SK-N-SH treated with all-trans-retinoic acid at 6 μM for 48 hours (cell line): ENCODE measurements at regions not wholly inside any gene's neighbourhood (a gene's known extent, or its start where the extent isn't known, plus 50 kb on each side); places are given as distances from the start of the nearest gene placed in this dataset.

Source experiments
- OSR1 ChIP-seq: fragments of 250-450 bp; sonication (Bioruptor Pico); IDR thresholded peaks from 2 replicates; pipeline ENCODE4 v1.8.0; 2022; ENCODE audit warnings: moderate library complexity, mild to moderate bottlenecking, inconsistent platforms
- PATZ1 ChIP-seq: fragments of 250-450 bp; sonication (Bioruptor Pico); IDR thresholded peaks from 2 replicates; pipeline ENCODE4 v1.8.0; 2020; ENCODE audit warnings: mild to moderate bottlenecking, moderate library complexity, borderline replicate concordance
- RARB ChIP-seq: fragments of 250-450 bp; sonication (Bioruptor Pico); IDR thresholded peaks from 2 replicates; pipeline ENCODE4 v1.8.0; 2021; ENCODE audit warnings: mild to moderate bottlenecking, moderate library complexity
- SNAI2 ChIP-seq: fragments of 250-450 bp; sonication (Bioruptor Pico); IDR thresholded peaks from 2 replicates; pipeline ENCODE4 v1.5.0; 2020; ENCODE audit warnings: mild to moderate bottlenecking, moderate library complexity
- ZFP3 ChIP-seq: fragments of 250-450 bp; sonication (Bioruptor Pico); IDR thresholded peaks from 2 replicates; pipeline ENCODE4 v1.5.0; 2020; ENCODE audit warnings: mild to moderate bottlenecking, moderate library complexity
- ZNF8 ChIP-seq: fragments of 450-650 bp; formaldehyde crosslinking; IDR thresholded peaks from 2 replicates; pipeline ENCODE4 v1.5.0; 2020; ENCODE audit warnings: mild to moderate bottlenecking, moderate library complexity

- no peak for TF ChIP-seq ZFP3
- no peak for TF ChIP-seq ZNF8
- TF ChIP-seq OSR1 (CRISPR knock-in tag), result no peak
- TF ChIP-seq SNAI2 (CRISPR knock-in tag), result no peak
- TF ChIP-seq RARB, result no peak
- no peak for TF ChIP-seq PATZ1 (CRISPR knock-in tag)
Measured at GRCh38 chr4:107122736-107123135, 86.6 kb upstream of the DKK2 start.
